ENCODE measurements at regions not wholly inside any gene's neighbourhood (a gene's known extent, or its start where the extent isn't known, plus 50 kb on each side); places are given as distances from the start of the nearest gene placed in this dataset.

- no peaks in the 10 kb centered on the region for H3K4me1 ChIP-seq (ENCODE audit: low read depth)
- H3K27ac ChIP-seq = no peak overlapping the region
- H3K27me3 ChIP-seq = no peaks in the 10 kb centered on the region
- H3K36me3 ChIP-seq = no peaks in the 10 kb centered on the region
- DNase-seq (ENCODE audit: low read depth in 1 of 2, low spot score in 1 of 2) = no peak
- no peak for TF ChIP-seq CTCF (IDR thresholded peaks at IDR 0.05; ENCODE audit: low read depth, low read length)
- H3K9me3 ChIP-seq (ENCODE audit: low read depth) = no peaks in the 10 kb centered on the region
- no peak overlapping the region for H3K4me3 ChIP-seq
These were observed 225.0 kb upstream of the ARHGEF26 start for GRCh38 chr3:153896197-153896596.

DNA sequence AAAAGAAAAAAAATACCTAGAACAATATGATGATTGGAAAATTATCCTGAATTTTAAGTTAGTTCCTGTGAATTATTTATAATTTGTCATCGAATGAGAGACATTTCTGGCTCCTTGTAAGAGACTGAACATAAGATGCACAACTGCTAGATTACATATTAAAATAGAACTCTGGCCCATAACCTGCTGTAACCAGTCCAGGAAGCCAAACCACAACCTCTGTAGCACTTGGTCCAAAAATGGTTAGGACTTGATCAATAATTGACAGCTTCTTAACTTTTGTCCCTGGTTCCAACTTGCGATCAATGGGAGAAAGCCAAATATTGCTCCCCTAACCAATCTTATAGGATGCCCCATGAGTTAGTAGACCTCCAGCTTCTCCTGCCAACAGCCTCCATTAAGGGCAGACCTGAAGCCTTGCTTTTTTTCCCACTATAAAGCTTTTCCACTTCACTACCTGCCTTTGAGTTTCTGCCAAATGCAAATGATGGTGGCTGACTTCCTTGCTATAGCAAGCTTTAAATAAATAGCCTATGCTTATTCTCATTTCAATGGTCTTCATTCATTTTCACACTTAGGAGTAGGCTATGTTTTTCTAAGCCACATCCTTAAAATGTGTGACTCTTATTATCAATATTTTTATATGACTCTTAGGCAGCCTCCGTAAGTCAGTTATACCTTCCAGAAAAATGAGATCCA, 224.0 kb upstream of the ARHGEF26 start:
- Histone ChIP-seq H3K4me3 (no peak overlapping the region), H3K36me3 (no peaks in the 10 kb centered on the region), H3K27me3 (no peaks in the 10 kb centered on the region), H3K9me3 (ENCODE audit: low read depth) (no peaks in the 10 kb centered on the region), H3K27ac (no peak overlapping the region), H3K4me1 (ENCODE audit: low read depth) (no peaks in the 10 kb centered on the region)
- TF ChIP-seq CTCF (IDR thresholded peaks at IDR 0.05; ENCODE audit: low read depth, low read length) = no peak
- DNase-seq (ENCODE audit: low read depth in 1 of 2, low spot score in 1 of 2) = no peak

- H3K36me3 ChIP-seq = no peaks in the 10 kb centered on the region
- no peak overlapping the region for H3K4me3 ChIP-seq
- H3K27me3 ChIP-seq = no peaks in the 10 kb centered on the region
- no peak for TF ChIP-seq CTCF (IDR thresholded peaks at IDR 0.05; ENCODE audit: low read depth, low read length)
- no peaks in the 10 kb centered on the region for H3K4me1 ChIP-seq (ENCODE audit: low read depth)
- H3K27ac ChIP-seq = no peak overlapping the region
- no peak for DNase-seq (ENCODE audit: low read depth in 1 of 2, low spot score in 1 of 2)
- no peaks in the 10 kb centered on the region for H3K9me3 ChIP-seq (ENCODE audit: low read depth)
These were observed 223.3 kb upstream of the ARHGEF26 start for GRCh38 chr3:153897842-153898241.

GRCh38 chr3:153901152-153901551, 220.0 kb upstream of the ARHGEF26 start:
- TF ChIP-seq CTCF (IDR thresholded peaks at IDR 0.05; ENCODE audit: low read depth, low read length) = no peak
- no peaks in the 10 kb centered on the region for H3K9me3 ChIP-seq (ENCODE audit: low read depth)
- no peak for DNase-seq (ENCODE audit: low read depth in 1 of 2, low spot score in 1 of 2)
- H3K4me3 ChIP-seq = no peak overlapping the region
- no peaks in the 10 kb centered on the region for H3K27me3 ChIP-seq
- H3K4me1 ChIP-seq (ENCODE audit: low read depth) = no peaks in the 10 kb centered on the region
- no peak overlapping the region for H3K27ac ChIP-seq
- H3K36me3 ChIP-seq = no peaks in the 10 kb centered on the region

DNA sequence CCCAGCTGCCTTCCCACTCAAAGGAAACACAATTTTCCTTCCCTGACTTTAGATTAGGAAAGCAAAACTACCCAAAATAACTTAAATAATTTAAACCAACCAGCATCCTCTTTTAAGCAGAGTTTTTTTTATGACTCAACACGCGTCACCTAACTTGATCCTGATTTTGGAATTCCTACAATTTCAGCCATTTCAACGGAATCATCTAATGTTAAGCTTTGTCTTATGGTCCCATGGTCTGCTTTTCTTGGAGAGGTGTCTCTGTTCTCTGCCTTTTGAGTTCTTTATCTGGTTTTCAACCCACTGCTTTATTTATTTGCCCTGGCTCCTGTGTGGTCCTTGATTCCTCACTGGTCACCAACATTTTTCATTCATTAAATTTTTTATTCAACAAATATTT, 219.2 kb upstream of the ARHGEF26 start:
- TF ChIP-seq CTCF (IDR thresholded peaks at IDR 0.05; ENCODE audit: low read depth, low read length) = no peak
- Histone ChIP-seq H3K36me3 (no peaks in the 10 kb centered on the region), H3K4me1 (ENCODE audit: low read depth) (no peaks in the 10 kb centered on the region), H3K4me3 (no peak overlapping the region), H3K9me3 (ENCODE audit: low read depth) (no peaks in the 10 kb centered on the region), H3K27me3 (no peaks in the 10 kb centered on the region), H3K27ac (no peak overlapping the region)
- DNase-seq (ENCODE audit: low read depth in 1 of 2, low spot score in 1 of 2) = no peak

All from cardiac muscle cell (in vitro differentiated cells and primary cell).